Brain pericyte (primary cell): ENCODE measurements at regions not wholly inside any gene's neighbourhood (a gene's known extent, or its start where the extent isn't known, plus 50 kb on each side); places are given as distances from the start of the nearest gene placed in this dataset.

Experiments used
- DNase-seq: peaks from one replicate; pipeline ENCODE4 v3.0.0-alpha.2; 2012; ENCODE audit warnings: low read depth, low spot score

DNA sequence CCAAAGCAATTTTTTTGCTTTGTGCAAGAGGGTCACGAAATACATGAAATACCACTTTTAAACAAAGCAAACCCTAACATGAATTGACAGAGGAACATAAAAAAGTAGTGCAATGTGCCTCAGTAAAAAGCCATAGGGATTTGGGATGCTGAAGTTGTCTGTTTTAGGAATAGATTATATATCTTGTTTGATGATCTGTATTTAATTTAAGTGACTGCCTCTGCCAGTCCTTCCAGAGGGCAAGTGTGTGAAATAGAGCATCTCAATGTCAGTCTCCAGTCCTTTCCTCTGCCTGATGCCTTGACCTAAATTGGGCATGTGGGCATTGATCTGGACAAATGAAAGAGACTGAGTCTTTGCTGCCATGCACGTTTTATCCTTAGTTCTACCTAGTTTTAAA, 222.8 kb downstream of the PTPRC start:
- no peak for DNase-seq

DNA sequence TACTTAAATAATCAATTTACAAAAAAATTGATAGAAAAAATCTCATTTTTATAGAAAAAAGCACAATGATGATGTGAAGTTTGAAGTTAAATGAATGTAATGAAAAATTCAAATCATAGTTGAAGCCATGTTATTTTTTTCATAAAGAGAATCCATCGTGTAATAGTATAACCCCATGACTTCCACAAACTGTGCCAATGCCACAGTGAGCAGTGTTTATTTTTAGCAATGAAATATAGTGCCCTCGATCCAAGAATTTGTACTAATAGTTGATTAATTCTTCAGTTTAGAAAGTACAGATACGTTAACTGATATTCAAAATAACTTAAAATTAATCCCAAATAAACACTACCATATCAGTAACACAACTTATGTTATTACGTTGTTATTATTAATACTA, 225.9 kb downstream of the PTPRC start:
- no peak for DNase-seq

DNA sequence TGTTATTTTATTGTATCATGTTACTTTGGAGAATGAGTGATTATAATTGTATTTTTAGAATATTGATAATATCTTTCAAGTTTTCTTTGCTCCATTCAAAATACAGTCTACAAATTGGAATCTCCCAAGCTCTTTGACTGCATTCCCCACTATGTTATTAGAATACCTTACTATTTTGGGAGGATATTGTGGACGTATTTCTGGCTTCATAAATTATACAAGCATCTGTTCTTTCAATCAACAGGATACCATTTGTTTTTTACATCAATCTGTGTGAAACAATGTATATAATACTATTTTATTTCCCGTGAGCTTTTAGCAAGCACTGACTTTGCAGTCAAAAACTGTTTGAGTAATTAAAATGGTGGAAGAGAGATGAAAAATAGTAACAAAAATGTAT, 226.5 kb downstream of the PTPRC start:
- DNase-seq: no peak

DNA sequence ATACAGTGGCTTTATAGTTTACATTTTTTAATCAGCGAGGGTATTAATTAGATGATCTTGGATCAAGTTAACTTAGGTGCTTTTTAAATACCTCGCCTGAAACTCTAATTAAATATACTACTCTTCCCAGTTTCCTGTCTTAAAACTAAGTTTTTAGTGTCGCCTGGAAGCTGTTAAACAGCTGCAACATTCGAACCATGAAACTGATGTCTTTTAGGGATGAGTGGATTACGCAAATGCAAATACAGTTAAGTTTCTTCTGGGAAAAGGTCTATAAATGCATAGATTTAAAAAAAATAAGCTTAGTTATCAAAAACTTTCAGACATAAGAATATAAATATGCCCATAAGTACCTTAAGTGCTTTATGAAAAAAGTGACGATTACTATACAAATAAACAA, 228.3 kb downstream of the PTPRC start:
- no peak for DNase-seq

DNA sequence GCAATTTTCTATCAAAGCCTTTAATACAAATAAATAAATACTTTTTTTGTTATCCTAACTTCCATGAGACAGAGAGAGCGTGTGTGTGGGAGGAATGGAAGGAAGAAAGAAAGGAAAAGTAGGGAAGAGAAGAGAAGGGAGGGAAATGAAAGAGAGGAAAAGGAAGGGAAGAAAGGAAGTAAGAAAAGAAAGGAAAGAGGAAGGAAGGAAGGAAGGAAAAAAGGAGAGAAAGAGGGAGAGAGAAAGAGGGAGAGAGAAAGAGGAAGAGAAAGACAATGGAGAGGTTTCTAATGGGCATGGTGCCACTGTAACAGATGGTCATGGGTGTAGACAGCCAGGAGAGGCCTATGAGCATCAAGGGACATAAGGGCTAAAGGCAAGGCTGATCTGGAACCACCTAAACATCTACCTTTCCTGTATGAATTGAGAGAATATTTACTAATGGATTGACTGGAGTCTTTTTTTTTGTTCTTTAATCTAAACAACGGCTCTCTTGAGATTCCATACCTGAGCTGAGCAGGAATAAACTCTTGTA, 234.9 kb downstream of the PTPRC start:
- DNase-seq: no peak

DNA sequence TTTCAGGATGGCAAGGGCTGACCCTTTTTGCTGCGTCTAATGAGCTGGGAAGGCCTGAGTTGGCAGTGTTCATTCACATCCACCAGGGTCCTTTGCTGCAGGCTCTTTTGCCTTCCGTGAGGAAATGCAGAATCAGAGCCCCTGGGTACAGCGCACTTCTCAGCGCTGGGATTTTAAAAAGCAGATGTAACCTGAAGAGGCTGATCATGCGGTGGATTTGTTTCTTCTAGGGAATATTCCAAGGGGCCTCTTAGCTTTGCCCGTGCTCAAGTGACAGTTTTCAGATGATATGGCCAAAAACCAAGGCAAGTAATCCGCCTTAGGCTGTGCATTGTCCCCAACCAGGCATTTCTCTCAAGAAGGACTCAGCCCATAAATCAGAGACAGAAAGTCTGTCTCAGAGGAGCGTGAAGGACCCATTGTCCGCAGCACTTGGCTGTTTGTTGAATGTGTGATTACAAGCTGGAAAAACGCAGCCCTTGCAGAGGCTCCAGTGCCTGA, 237.6 kb downstream of the PTPRC start:
- no peak for DNase-seq

DNA sequence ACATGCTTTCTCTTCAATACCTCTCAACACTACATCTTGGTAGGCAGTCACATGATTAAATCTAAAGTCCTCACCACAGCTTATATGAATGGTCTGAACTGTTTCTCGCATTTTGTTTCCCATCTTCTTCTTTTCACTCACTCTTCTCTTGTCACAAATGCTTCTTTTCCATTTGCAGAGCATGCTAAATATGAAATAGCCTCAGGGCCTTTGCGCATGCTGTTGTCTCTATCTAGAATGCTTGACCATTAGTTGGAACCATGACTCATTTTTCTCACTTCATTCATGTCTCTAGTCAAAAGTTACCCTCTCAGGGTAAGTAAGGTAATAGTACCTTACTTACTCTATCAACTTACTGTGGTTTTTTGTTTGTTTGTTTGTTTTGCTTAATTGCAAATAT, 239.7 kb downstream of the PTPRC start:
- no peak for DNase-seq

DNA sequence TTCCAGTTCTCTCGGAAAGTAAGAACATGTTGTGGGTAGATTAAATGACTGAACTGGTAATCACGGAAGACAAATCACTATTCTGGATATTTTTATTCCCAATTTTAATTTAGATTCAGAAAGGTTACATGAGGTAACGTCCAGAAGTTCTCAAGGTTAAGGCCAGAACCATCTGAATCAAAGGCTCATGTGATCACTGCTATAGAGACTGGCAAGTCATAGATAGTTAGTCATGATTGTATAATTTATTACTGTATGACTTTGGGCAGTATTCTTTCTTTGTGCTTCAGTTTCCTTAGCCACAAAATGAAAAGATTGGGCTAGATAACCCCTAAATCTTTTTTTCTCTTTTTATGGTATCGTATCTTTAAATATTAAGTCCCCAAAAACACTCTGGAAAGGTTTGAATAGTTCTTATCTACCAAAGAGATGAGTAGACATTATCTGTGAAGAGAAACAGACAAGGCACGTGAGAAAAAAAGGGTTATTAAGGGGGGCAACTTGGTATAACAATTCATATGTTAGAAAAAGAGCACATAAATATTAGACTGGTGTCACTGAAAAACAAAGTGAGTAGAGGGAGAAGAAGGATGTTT, 241.0 kb downstream of the PTPRC start:
- no peak for DNase-seq

DNA sequence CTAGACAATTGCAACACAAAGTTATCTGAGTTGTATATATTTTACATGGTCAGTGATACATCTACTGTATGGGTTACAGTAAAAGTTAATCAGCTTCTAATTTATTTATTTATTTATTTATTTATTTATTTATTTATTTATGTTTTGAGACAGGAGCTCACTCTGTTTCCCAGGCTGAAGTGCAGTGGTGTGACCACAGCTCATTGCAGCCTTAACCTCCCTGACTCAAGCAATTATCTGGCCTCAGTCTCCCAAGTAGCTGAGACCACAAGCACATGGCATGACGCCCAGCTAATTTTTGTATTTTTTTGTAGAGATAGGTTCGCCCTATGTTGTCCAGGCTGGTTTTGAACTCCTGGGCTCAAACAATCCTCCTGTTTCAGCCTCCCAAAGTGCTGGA, 241.6 kb downstream of the PTPRC start:
- DNase-seq: no peak

DNA sequence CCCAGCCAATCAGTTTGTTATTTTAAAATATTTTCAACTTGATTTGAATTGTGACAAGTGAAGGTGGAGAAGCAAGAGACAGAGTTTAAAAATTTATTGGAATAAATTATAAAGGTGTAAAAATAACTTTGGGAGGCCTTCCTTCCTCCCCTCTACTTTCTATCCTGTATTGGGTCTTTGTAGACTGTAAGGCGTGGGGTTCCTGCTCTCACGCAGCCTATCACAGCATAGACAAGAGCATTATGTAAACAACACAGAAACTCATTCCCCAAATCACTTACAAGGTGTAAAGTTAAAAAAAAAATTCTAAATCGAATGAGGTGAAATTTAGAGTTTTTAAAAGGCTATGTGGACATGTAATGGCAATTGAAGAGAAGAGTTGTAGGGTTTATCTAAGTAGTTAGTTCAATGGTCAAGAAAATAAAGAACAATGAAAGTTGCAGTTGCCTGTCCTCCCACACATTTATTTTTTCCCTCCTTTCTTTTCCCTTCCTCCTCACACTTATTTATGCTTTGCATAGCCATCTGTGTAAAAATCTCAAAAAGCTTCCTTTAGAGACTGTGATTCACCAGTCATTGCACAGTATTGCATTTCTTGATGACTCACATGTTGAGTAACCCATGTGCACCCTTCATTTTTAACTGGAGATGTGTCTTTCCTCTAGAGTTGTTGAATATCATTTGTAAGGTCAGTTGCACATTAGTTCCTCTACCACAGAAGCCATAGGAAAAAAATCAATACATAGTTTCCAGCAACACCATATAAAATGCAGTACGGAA, 242.2 kb downstream of the PTPRC start:
- DNase-seq: no peak

DNA sequence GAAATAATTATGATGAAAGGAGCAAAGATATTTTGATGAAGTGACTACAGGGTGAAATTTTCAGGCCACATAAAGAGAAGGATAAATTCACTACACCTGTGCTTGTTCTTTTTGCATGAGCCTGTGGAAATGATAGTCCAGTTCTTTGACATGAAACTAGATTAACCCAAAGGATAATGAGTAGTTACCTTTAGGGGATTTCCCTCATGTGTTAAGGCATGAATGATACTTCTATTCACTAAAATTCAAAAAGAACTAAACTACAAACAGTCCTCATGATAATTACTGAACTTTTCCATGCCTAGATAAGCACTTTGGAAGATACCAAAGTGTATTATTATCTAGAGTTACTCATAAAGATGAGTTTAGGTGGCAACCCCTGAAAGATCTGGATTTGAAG, 244.3 kb downstream of the PTPRC start:
- no peak for DNase-seq

DNA sequence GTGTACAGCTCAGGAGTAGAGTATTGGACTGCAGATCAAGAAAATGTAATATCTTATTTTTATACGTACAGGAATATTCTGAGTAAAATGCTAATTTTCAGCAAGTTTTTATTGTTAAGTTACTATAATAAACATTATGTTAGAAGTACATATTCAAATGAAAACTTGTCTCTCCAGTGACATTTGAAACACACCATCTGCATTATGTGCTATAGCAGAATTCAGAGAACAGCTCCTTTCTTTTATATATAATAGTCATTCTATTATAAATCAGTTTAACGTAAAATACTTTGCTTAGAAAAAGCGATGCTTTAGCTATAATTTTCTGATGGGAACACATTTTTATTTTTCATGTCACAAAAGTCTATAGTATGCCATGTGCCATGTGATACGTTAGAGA, 249.0 kb downstream of the PTPRC start:
- no peak for DNase-seq

DNA sequence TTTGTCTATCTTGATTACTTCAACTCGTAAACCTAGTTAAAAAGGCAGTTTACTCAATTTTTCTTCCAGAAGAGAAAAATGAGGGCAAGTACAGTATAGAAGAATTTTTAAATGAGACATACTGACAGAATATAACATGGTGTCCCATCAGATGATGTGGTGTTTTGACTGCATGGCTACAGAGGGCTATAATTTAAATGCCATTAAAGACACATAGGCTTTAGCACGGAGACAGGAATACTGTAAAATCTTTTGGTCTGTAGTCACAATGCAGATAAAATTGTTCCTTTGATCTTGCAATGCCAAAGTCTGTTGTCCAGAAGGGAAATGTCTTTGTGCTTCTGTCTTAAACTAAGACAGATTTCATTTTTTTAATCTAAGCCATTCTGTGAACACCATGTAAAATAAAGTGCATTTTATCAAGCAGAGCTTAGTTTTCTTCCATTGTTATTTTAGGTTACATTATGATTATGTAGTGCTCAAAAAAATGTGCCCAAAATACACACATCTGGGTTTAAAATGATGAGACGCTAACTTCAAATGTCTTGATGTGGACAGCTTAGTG, 249.6 kb downstream of the PTPRC start:
- DNase-seq: no peak

DNA sequence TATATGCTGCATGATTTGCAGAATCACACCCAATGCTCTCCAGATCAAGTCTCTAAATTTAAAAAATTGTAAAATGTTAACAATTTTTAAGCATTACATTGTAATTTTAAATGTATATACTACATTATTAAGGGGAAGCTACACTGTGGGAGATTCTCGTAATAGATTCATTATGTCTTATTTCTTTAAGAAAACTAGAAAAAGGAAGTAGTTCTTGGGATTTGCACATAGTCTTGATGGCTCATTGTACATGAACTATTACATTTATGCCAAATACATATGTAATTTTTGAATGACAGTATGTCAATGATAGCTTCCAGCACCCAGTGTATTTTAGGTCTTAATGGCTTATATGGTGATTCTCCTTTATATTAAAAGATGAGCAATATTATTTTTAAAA, 250.3 kb downstream of the PTPRC start:
- no peak for DNase-seq

DNA sequence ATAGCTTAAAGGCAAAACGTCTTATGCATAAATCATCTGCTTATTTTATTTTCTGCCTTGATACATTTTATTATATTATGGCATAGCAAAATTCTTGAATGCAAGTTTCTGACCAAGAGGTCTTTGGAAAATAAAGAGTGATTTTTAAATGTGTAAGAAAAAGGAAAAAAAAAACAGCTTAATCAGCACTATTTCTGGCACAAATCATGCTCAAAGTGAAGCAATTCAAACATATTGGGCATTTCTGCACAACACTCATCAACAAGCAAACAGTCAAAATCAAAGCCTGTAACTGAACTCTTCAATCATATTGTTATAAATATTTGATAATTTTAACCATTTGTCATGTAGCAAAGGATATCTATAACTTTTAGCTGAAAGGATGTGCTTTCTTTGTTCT, 250.9 kb downstream of the PTPRC start:
- no peak for DNase-seq

DNA sequence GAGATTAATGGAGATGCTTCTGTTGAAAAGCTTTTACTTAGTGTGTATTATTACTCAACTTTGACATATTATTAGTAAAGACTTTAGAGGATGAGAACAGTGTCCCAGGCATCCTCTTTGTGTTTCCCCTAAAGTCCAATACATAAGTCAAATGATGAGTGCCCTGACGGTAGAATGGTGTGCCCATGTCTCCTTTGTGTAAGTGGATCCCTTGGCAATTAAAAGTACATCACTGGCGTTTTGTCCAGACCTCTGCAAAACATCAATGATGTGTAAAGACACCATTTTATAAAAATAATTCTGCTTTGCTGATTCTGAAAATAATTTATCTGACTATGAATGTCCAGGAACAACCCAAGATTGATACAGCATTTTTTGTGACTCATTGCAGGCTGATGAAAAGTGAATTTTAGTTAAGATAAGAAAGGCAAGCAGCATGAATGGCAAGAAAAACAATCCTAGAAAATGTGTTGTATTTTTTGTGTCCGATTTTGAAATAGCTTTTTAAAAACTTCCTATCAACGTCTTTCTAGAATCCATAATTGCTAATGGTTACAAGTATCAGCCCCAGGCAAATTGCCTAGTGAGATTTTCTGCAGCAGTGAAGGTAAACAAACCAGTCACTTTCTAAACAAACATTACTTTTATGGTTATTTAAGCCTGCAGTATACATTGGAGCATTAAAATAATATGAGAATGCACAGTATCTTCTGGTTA, 251.5 kb downstream of the PTPRC start:
- DNase-seq: no peak

DNA sequence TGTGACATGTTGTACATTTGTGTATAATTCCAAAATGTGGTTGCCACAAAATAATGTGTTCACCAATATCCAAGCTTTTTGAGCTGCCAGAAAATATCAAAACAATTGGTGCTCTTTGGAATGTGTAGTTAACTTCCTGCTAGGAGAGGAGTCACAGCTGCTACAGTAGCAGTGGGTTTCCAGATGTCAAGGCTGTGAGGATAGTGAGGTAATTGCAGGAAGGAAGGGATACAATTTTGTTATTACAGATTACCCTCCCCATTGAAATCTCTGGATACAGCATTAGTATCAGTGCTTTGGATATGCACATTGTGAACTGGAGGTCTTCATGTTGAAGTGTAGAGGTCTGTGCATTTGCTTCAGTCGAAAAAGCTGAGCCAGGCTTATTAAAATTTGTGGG, 253.2 kb downstream of the PTPRC start:
- no peak for DNase-seq

DNA sequence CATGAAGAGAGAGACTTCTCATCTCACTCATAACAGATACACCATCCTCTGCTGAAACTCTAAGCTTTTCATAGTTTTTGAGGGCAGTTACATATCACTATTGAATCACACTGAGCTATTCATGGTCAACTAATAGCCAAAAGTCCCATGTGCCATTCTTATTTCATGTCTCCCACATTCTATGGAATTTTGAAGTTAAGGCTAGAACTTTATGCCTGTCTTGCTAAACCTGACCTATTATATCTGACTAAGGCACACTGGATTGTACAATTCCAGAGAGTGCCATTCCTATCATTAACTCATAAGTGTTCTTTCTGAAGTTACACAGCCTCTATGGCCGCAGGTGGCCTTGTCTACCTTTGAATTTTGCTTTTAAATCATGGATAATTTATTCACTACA, 254.3 kb downstream of the PTPRC start:
- no peak for DNase-seq

DNA sequence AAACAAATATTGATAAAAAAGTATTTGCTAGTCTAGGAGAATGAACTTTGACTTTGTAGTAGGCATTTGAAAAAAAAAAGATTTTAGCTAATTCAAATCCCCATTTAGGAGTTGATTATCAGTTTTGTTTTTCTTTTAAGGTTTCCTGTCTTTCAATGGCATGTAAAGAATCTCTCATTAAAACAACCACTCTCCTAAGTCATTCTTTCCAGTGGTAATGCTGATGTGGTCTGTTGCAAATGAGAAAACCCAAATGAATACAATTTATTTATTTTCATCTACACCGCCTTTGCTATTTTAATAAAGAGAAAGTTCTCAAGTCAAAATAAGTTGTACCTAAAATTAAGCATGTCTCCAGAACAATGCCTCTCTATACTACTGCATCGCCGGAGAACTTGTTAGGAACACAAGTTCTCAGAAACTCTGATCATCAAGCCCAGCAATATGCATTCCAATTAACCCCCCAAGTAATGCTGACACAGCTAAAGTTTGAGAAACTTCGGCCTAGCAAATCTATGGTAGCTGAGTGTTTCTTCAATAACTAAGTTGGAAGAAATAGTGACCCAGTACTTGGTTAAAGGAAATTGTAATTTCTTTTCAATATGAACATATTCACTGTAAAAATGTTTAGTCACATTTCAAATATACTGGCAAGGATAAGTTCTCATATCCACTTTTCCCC, 255.1 kb downstream of the PTPRC start:
- no peak for DNase-seq

DNA sequence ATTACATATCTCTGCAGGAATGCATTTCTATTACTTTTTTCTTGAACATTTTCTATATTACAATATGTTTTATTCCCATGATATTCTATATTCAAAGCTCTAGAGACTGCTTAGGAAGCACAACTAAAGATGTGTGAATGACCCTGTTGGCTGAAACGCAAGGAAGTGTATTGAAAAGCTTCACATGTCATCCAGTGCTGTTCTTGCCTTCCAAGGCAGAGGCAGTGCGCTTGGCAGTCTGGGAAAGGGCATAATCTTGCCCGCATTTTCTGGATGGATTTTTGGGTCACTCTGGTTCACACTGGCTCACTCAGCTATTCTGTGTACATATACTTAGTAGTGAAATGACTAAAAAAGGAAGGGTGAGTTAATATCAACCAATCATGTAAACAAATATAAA, 262.4 kb downstream of the PTPRC start:
- DNase-seq: no peak

DNA sequence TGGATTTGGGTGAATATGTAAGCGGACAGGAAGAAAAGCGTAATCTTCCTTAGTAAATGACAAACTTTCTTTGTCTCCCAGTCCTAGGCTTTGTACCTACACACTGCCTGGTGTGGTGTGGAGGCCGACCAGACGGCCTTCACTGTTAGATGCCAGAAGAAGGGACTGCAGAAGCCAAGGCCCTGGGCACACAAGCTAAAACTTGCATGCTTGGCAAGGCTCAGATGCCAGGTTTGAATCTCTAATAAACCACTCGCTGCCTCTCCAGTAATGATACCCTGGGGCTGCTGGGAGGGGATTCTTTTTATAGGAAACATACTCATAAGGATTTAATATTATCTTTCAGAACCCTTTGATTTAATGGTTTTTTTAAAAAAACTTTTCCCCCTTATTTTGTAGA, 263.8 kb downstream of the PTPRC start:
- no peak for DNase-seq

DNA sequence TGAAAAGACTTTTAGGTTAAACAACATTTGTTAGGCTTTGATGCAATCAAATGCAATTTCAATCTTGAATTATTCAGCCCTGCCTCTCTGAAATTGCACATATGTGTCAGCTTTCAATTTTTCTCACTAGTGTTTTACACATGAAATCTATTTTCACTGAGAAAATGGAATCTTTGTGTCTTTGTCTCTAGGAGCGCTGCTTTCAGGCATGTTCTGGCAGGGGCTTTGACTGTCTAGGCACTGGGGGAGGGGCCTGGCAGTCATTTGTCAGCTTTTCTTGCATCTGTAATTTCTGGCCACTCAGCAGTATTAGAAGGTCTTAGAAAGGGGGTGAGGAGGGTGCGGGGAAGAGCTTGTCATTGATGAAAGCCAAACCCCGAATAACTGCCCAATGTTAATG, 264.4 kb downstream of the PTPRC start:
- DNase-seq: no peak
